HEK293 (cell line): ENCODE measurements at regions not wholly inside any gene's neighbourhood (a gene's known extent, or its start where the extent isn't known, plus 50 kb on each side); places are given as distances from the start of the nearest gene placed in this dataset.
"Not testable (repeated sequence)": the region's sequence is repeated elsewhere in the genome, so short reads cannot be mapped to it uniquely, and the experiment has no call there.

Experiments
- CTCF ChIA-PET: fragments of 350-600 bp; formaldehyde crosslinking; extraction: SDS; loops from one replicate; lab custom pipeline; 2021; ENCODE audit warnings: antibody characterized with exemption; lab: Yijun Ruan, JAX
- POLR2A ChIA-PET: fragments of 300-600 bp; formaldehyde crosslinking; extraction: SDS; loops from one replicate; lab custom pipeline; 2020; ENCODE audit warnings: antibody characterized with exemption, inconsistent platforms; lab: Yijun Ruan, JAX
- H3K27ac ChIP-seq: fragments of 200-500 bp; sonication (Bioruptor generic); 2 replicates; pipeline ENCODE4 v1.5.1; 2014; ENCODE audit warnings: low read depth, low read length, control low read depth, inconsistent platforms; ENCODE audit errors: extremely low read depth
- H3K36me3 ChIP-seq, 2 experiments: fragments of 200-500 bp in 1 of 2; sonication (Bioruptor generic) in 1 of 2; 1 replicate in 1 of 2; 2 replicates in 1 of 2; pipeline ENCODE4 v1.5.1; 2014 to 2017; ENCODE audit warnings: inconsistent platforms in 2 of 2, low read length in 2 of 2; ENCODE audit not compliant: control insufficient read depth in 2 of 2, insufficient read depth in 1 of 2
- H3K4me1 ChIP-seq: fragments of 200-500 bp; sonication (Bioruptor generic); 2 replicates; pipeline ENCODE4 v1.5.1; 2014; ENCODE audit warnings: mild to moderate bottlenecking, low read length, inconsistent platforms; ENCODE audit not compliant: control insufficient read depth, insufficient read depth
- H3K4me3 ChIP-seq: 2 replicates; pipeline ENCODE4 v1.5.1; 2011; ENCODE audit warnings: low read depth, mild to moderate bottlenecking, control low read depth, low read length, moderate library complexity
- H3K9me3 ChIP-seq: fragments of 200-500 bp; sonication (Bioruptor generic); 2 replicates; pipeline ENCODE4 v1.5.1; 2014; ENCODE audit warnings: low read depth, low read length, inconsistent platforms; ENCODE audit not compliant: control insufficient read depth, insufficient read depth
- GLI4 ChIP-seq: fragments of 450-650 bp; formaldehyde crosslinking; IDR thresholded peaks from 2 replicates; pipeline ENCODE4 v1.5.1; 2016; ENCODE audit warnings: missing biosample characterization, missing genetic modification characterization
- HOXD13 ChIP-seq: sonication (generic); formaldehyde crosslinking; IDR thresholded peaks from 2 replicates; pipeline ENCODE4 v1.8.0; 2022; ENCODE audit warnings: missing genetic modification reagents, borderline replicate concordance
- IKZF3 ChIP-seq: fragments of 450-650 bp; IDR thresholded peaks from 2 replicates; pipeline ENCODE4 v1.5.0; 2018; ENCODE audit warnings: missing biosample characterization, mild to moderate bottlenecking, missing genetic modification characterization, moderate library complexity
- INSM2 ChIP-seq: fragments of 450-650 bp; formaldehyde crosslinking; IDR thresholded peaks from 2 replicates; pipeline ENCODE4 v1.5.1; 2016; ENCODE audit warnings: missing biosample characterization, missing genetic modification characterization
- KLF1 ChIP-seq: fragments of 450-650 bp; formaldehyde crosslinking; IDR thresholded peaks from 2 replicates; pipeline ENCODE4 v1.5.1; 2016; ENCODE audit warnings: missing biosample characterization, missing genetic modification characterization
- SETDB1 ChIP-seq: IDR thresholded peaks from one replicate; pipeline ENCODE4 v1.6.1; 2017; ENCODE audit warnings: mild to moderate bottlenecking, low read length, moderate library complexity, mixed read lengths; ENCODE audit not compliant: insufficient read length
- ZBTB1 ChIP-seq: fragments of 450-650 bp; formaldehyde crosslinking; IDR thresholded peaks from 2 replicates; pipeline ENCODE4 v1.5.1; 2016; ENCODE audit warnings: missing biosample characterization, missing genetic modification characterization
- ZBTB10 ChIP-seq: fragments of 450-650 bp; formaldehyde crosslinking; IDR thresholded peaks from 2 replicates; pipeline ENCODE4 v1.5.1; 2016; ENCODE audit warnings: missing biosample characterization, missing genetic modification characterization
- ZBTB11 ChIP-seq: fragments of 450-650 bp; formaldehyde crosslinking; conservative IDR thresholded peaks from 2 replicates; pipeline ENCODE4 v1.5.1; 2016; ENCODE audit warnings: low read depth, missing biosample characterization, missing genetic modification characterization
- ZBTB48 ChIP-seq: fragments of 450-650 bp; formaldehyde crosslinking; IDR thresholded peaks from 2 replicates; pipeline ENCODE4 v1.5.1; 2016; ENCODE audit warnings: missing biosample characterization, missing genetic modification characterization
- ZEB2 ChIP-seq: fragments of 450-650 bp; formaldehyde crosslinking; IDR thresholded peaks from 2 replicates; pipeline ENCODE4 v1.5.1; 2016; ENCODE audit warnings: missing biosample characterization, missing genetic modification characterization
- ZNF114 ChIP-seq: fragments of 450-650 bp; formaldehyde crosslinking; IDR thresholded peaks from 2 replicates; pipeline ENCODE4 v1.5.0; 2017; ENCODE audit warnings: missing biosample characterization, missing genetic modification characterization
- ZNF146 ChIP-seq: fragments of 450-650 bp; formaldehyde crosslinking; IDR thresholded peaks from 2 replicates; pipeline ENCODE4 v1.5.1; 2016; ENCODE audit warnings: missing biosample characterization, missing genetic modification characterization
- ZNF155 ChIP-seq: fragments of 450-650 bp; formaldehyde crosslinking; IDR thresholded peaks from 2 replicates; pipeline ENCODE4 v1.5.1; 2016; ENCODE audit warnings: missing biosample characterization, missing genetic modification characterization
- ZNF169 ChIP-seq: fragments of 450-650 bp; formaldehyde crosslinking; IDR thresholded peaks from 2 replicates; pipeline ENCODE4 v1.5.1; 2016; ENCODE audit warnings: missing biosample characterization, missing genetic modification characterization
- ZNF23 ChIP-seq: fragments of 450-650 bp; formaldehyde crosslinking; IDR thresholded peaks from 2 replicates; pipeline ENCODE4 v1.5.1; 2016; ENCODE audit warnings: missing biosample characterization, missing genetic modification characterization, borderline replicate concordance
- ZNF248 ChIP-seq: fragments of 450-650 bp; formaldehyde crosslinking; IDR thresholded peaks from 2 replicates; pipeline ENCODE4 v1.5.1; 2017; ENCODE audit warnings: missing biosample characterization, missing genetic modification characterization
- ZNF302 ChIP-seq: fragments of 450-650 bp; formaldehyde crosslinking; IDR thresholded peaks from 2 replicates; pipeline ENCODE4 v1.5.1; 2016; ENCODE audit warnings: missing biosample characterization, missing genetic modification characterization, low read depth
- ZNF394 ChIP-seq: fragments of 450-650 bp; formaldehyde crosslinking; IDR thresholded peaks from 2 replicates; pipeline ENCODE4 v1.5.1; 2016; ENCODE audit warnings: missing biosample characterization, missing genetic modification characterization, mild to moderate bottlenecking, moderate library complexity, borderline replicate concordance
- ZNF404 ChIP-seq: fragments of 450-650 bp; formaldehyde crosslinking; IDR thresholded peaks from 2 replicates; pipeline ENCODE4 v1.5.1; 2017; ENCODE audit warnings: missing biosample characterization, missing genetic modification characterization
- ZNF501 ChIP-seq: fragments of 450-650 bp; formaldehyde crosslinking; IDR thresholded peaks from 2 replicates; pipeline ENCODE4 v1.5.1; 2016; ENCODE audit warnings: missing biosample characterization, missing genetic modification characterization
- ZNF530 ChIP-seq: fragments of 450-650 bp; formaldehyde crosslinking; IDR thresholded peaks from 2 replicates; pipeline ENCODE4 v1.5.1; 2016; ENCODE audit warnings: low read depth, missing biosample characterization, missing genetic modification characterization
- ZNF629 ChIP-seq: fragments of 450-650 bp; formaldehyde crosslinking; IDR thresholded peaks from 2 replicates; pipeline ENCODE4 v1.5.1; 2017; ENCODE audit warnings: missing biosample characterization, missing genetic modification characterization
- ZNF701 ChIP-seq: fragments of 450-650 bp; formaldehyde crosslinking; IDR thresholded peaks from 2 replicates; pipeline ENCODE4 v1.5.1; 2016; ENCODE audit warnings: missing biosample characterization, missing genetic modification characterization
- ZNF76 ChIP-seq: fragments of 450-650 bp; formaldehyde crosslinking; IDR thresholded peaks from 2 replicates; pipeline ENCODE4; 2016; ENCODE audit warnings: low read depth, missing biosample characterization, missing genetic modification characterization, borderline replicate concordance
- ZNF791 ChIP-seq: fragments of 450-650 bp; formaldehyde crosslinking; IDR thresholded peaks from 2 replicates; pipeline ENCODE4 v1.5.1; 2016; ENCODE audit warnings: missing biosample characterization, missing genetic modification characterization

GRCh38 chr5:56294354-56294753, 61.2 kb upstream of the ANKRD55 start:
- H3K9me3 ChIP-seq: no peaks in the 10 kb centered on the region
- TF ChIP-seq ZNF114 (tag by site-specific recombination): no peak
- TF ChIP-seq ZNF302 (tag by site-specific recombination): no peak
- no peak for TF ChIP-seq ZNF155 (tag by site-specific recombination)
- TF ChIP-seq GLI4 (tag by site-specific recombination): no peak
- TF ChIP-seq ZNF248 (tag by site-specific recombination): no peak
- no peak for TF ChIP-seq KLF1
- no peak for TF ChIP-seq ZBTB48
- TF ChIP-seq SETDB1: no peak
- no peak for TF ChIP-seq ZNF169 (tag by site-specific recombination)
- no peak for TF ChIP-seq HOXD13 (CRISPR knock-in tag)
- TF ChIP-seq ZBTB1: no peak
- no peak for TF ChIP-seq ZNF530 (tag by site-specific recombination)
- no peak for TF ChIP-seq INSM2
- no peak for TF ChIP-seq ZNF394 (tag by site-specific recombination)
- TF ChIP-seq, all 188 proteins: peak for 0
- no peaks in the 10 kb centered on the region for H3K36me3 ChIP-seq
- H3K4me1 ChIP-seq: no peaks in the 10 kb centered on the region
- no peak overlapping the region for H3K27ac ChIP-seq
- CTCF ChIA-PET: interaction anchor here (1.2 kb wide), 1 partner anchor 10 kb away, joined by 3 read pairs; no protein-coding TSS in a partner anchor
- no peak overlapping the region for H3K4me3 ChIP-seq
- POLR2A ChIA-PET: no interaction called here

- H3K9me3 ChIP-seq, H3K36me3 ChIP-seq, H3K27ac ChIP-seq, POLR2A ChIA-PET, H3K4me1 ChIP-seq, H3K4me3 ChIP-seq: not testable (repeated sequence)
- peak; percentile 77 for TF ChIP-seq ZNF146 (tag by site-specific recombination)
- CTCF ChIA-PET: interaction anchor here (0.6 kb wide), 1 partner anchor 1154 kb away, joined by 3 read pairs; no protein-coding TSS in a partner anchor
Observed at GRCh38 chr5:56292874-56293273, 59.7 kb upstream of the ANKRD55 start.

- Histone ChIP-seq H3K4me1 (no peaks in the 10 kb centered on the region), H3K36me3 (no peaks in the 10 kb centered on the region), H3K27ac (no peak overlapping the region), H3K9me3 (no peaks in the 10 kb centered on the region), H3K4me3 (no peak overlapping the region)
- ChIA-PET POLR2A (no interaction called here), CTCF (interaction anchor here (0.9 kb wide), 1 partner anchor 262 kb away, joined by 3 read pairs; no protein-coding TSS in a partner anchor)
- TF ChIP-seq ZNF701 (tag by site-specific recombination): no peak
- no peak for TF ChIP-seq ZEB2
- TF ChIP-seq ZNF155 (tag by site-specific recombination): no peak
- TF ChIP-seq ZBTB10 (tag by site-specific recombination): no peak
- no peak for TF ChIP-seq IKZF3 (tag by site-specific recombination)
- TF ChIP-seq ZBTB11 (tag by site-specific recombination): no peak
- TF ChIP-seq ZNF76 (tag by site-specific recombination): no peak
- TF ChIP-seq KLF1: no peak
- TF ChIP-seq ZNF404: no peak
- TF ChIP-seq ZNF501 (tag by site-specific recombination): no peak
- no peak for TF ChIP-seq ZNF23 (tag by site-specific recombination)
- no peak for TF ChIP-seq ZNF629 (tag by site-specific recombination)
- TF ChIP-seq ZNF791 (tag by site-specific recombination): no peak
Observed at GRCh38 chr5:56291661-56292374, 58.7 kb upstream of the ANKRD55 start.
